ENCODE measurements at regions not wholly inside any gene's neighbourhood (a gene's known extent, or its start where the extent isn't known, plus 50 kb on each side); places are given as distances from the start of the nearest gene placed in this dataset.

DNA sequence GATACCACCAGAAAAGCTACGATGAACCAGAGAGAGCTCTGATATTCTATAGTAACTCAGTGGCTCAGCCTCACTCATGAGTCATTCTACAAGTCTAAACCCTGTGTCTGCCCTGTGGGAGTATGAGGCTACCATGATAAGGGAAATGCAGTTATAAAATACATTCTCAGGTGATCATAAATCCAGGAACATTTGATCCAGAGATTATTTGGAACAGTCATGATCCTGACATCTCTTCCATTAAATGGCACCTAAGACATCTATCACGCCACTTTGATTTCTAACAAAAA is 202.6 kb upstream of the RASSF8 start:
- TF ChIP-seq CTCF (conservative IDR thresholded peaks at IDR 0.05; ENCODE audit: low read depth, low read length) (no peak), EZH2 (IDR thresholded peaks at IDR 0.05; ENCODE audit: low read length, unreplicated experiment) (no peak), EZH2phosphoT487 (IDR thresholded peaks at IDR 0.05; ENCODE audit: borderline replicate concordance, low read length) (no peak)
